Esophagus muscularis mucosa (tissue), 4 donors: ENCODE measurements at regions not wholly inside any gene's neighbourhood (a gene's known extent, or its start where the extent isn't known, plus 50 kb on each side); places are given as distances from the start of the nearest gene placed in this dataset.
"Not testable (repeated sequence)": the region's sequence is repeated elsewhere in the genome, so short reads cannot be mapped to it uniquely, and the experiment has no call there.

ENCODE experiments used
- DNase-seq: peaks from one replicate; pipeline ENCODE4 v3.0.0-alpha.2; 2017; ENCODE audit errors: extremely low spot score
- H3K27ac ChIP-seq, 4 donors: fragments of 200-600 bp; sonication (generic); replicated peaks in 1 of 4; 1 replicate in 3 of 4; 2 replicates in 1 of 4; pipeline ENCODE4 v1.5.1; 2016 to 2019; ENCODE audit warnings: mild to moderate bottlenecking in 1 of 4
- H3K27me3 ChIP-seq, 4 donors: fragments of 200-600 bp; sonication (generic); one replicate each; pipeline versions ENCODE4 v1.5.1 to v1.6.0; 2016 to 2019
- H3K36me3 ChIP-seq, 4 donors: fragments of 200-600 bp; sonication (generic); one replicate each; pipeline ENCODE4 v1.5.1; 2016 to 2019
- H3K4me1 ChIP-seq, 4 donors: fragments of 200-600 bp; sonication (generic); one replicate each; pipeline ENCODE4 v1.5.1; 2016 to 2019
- H3K4me3 ChIP-seq, 4 donors: fragments of 200-600 bp; sonication (generic); 1 replicate in 2 of 4; 2 replicates in 2 of 4; pipeline ENCODE4 v1.5.1; 2016 to 2019; ENCODE audit warnings: mild to moderate bottlenecking in 4 of 4, moderate library complexity in 1 of 4
- H3K9me3 ChIP-seq, 4 donors: fragments of 200-600 bp; sonication (generic); 1 replicate in 3 of 4; 2 replicates in 1 of 4; pipeline ENCODE4 v1.5.1; 2016 to 2019
- CTCF ChIP-seq, 3 experiments: fragments of 200-600 bp in 2 of 3; fragments of 450-650 bp in 1 of 3; sonication (generic) in 2 of 3; IDR thresholded peaks; one replicate each; pipeline ENCODE4 v1.5.1; 2017 to 2019; ENCODE audit warnings: antibody characterized with exemption in 3 of 3, mild to moderate bottlenecking in 2 of 3, moderate library complexity in 1 of 3
- EP300 ChIP-seq: sonication (generic); formaldehyde crosslinking; IDR thresholded peaks from one replicate; pipeline ENCODE4 v1.6.1; 2017; ENCODE audit warnings: antibody characterized with exemption
- POLR2A ChIP-seq: fragments of 450-650 bp; IDR thresholded peaks from one replicate; pipeline ENCODE4 v1.6.1; 2017; ENCODE audit warnings: antibody characterized with exemption, moderate library complexity, mild to moderate bottlenecking, low read depth
- POLR2AphosphoS5 ChIP-seq, 2 donors: sonication (generic); formaldehyde crosslinking; IDR thresholded peaks; one replicate each; pipeline ENCODE4 v1.6.1; 2017; ENCODE audit warnings: antibody characterized with exemption in 2 of 2
- WGBS: methylation state at CpG from one replicate; pipeline ENCODE4 v1.1.5; 2018; 5-methylcytosine and 5-hydroxymethylcytosine counted together
- intact Hi-C: fragments of 100-400 bp; cut with DNase I; formaldehyde crosslinking; loops from one replicate; pipeline ENCODE4 v1.15.1; 2023

- intact Hi-C loops, result no loop called here
- Histone ChIP-seq H3K4me1 (peaks cover 0 to 15% (median 10%) of the 10 kb centered on the region in 4 donors), H3K36me3 (no peaks in the 10 kb centered on the region), H3K27ac (no peak overlapping the region), H3K9me3 (no peaks in the 10 kb centered on the region), H3K27me3 (no peaks in the 10 kb centered on the region), H3K4me3 (no peak overlapping the region)
- TF ChIP-seq EP300 (no peak), CTCF (IDR thresholded peaks at IDR 0.05) (no peak), POLR2A (no peak), POLR2AphosphoS5 (IDR thresholded peaks at IDR 0.05) (no peak)
- 31% methylated on average over 7 of the region's 7 CpGs for WGBS
- no peak for DNase-seq
These were observed 202.1 kb upstream of the MYL2 start for GRCh38 chr12:111122458-111122878.

GRCh38 chr12:111121840-111122239 is 201.5 kb upstream of the MYL2 start:
- no peaks in the 10 kb centered on the region for H3K36me3 ChIP-seq
- no peak overlapping the region for H3K27ac ChIP-seq
- intact Hi-C loops, result no loop called here
- H3K4me3 ChIP-seq, result no peak overlapping the region
- DNase-seq, result no peak
- H3K27me3 ChIP-seq, result no peaks in the 10 kb centered on the region
- 39% methylated on average over 6 of the region's 6 CpGs for WGBS
- TF ChIP-seq POLR2AphosphoS5 (IDR thresholded peaks at IDR 0.05) (no peak), POLR2A (no peak), EP300 (no peak), CTCF (IDR thresholded peaks at IDR 0.05) (peak in 1 of 3 experiments; percentile 36)
- no peaks in the 10 kb centered on the region for H3K9me3 ChIP-seq
- peaks cover 0 to 15% (median 10%) of the 10 kb centered on the region in 4 donors for H3K4me1 ChIP-seq

GRCh38 chr12:111120578-111120977 is 200.2 kb upstream of the MYL2 start:
- Histone ChIP-seq H3K4me3 (no peak overlapping the region), H3K27ac (no peak overlapping the region), H3K4me1 (peaks cover 0 to 15% (median 10%) of the 10 kb centered on the region in 4 donors), H3K27me3 (no peaks in the 10 kb centered on the region), H3K9me3 (no peaks in the 10 kb centered on the region), H3K36me3 (no peaks in the 10 kb centered on the region)
- no peak for DNase-seq
- WGBS, result 73% methylated on average over 5 of the region's 5 CpGs
- no peak for TF ChIP-seq POLR2AphosphoS5 (IDR thresholded peaks at IDR 0.05)
- no peak for TF ChIP-seq POLR2A
- TF ChIP-seq EP300, result no peak
- no peak for TF ChIP-seq CTCF (IDR thresholded peaks at IDR 0.05)
- intact Hi-C loops, result no loop called here

- Histone ChIP-seq H3K4me1 (peaks cover 0 to 7% (median 6%) of the 10 kb centered on the region in 4 donors), H3K27me3 (no peaks in the 10 kb centered on the region), H3K9me3 (no peaks in the 10 kb centered on the region), H3K36me3 (no peaks in the 10 kb centered on the region), H3K4me3 (no peak overlapping the region), H3K27ac (no peak overlapping the region)
- WGBS, result 89% methylated on average over 1 of the region's 1 CpG
- DNase-seq, result no peak
- TF ChIP-seq POLR2A, result no peak
- no peak for TF ChIP-seq POLR2AphosphoS5 (IDR thresholded peaks at IDR 0.05)
- no peak for TF ChIP-seq EP300
- no peak for TF ChIP-seq CTCF (IDR thresholded peaks at IDR 0.05)
- intact Hi-C loops, result no loop called here
These were observed 196.6 kb upstream of the MYL2 start for GRCh38 chr12:111117017-111117416.

GRCh38 chr12:111113313-111113712 is 192.9 kb upstream of the MYL2 start:
- DNase-seq, H3K9me3 ChIP-seq, H3K4me1 ChIP-seq, intact Hi-C loops, H3K27ac ChIP-seq, H3K4me3 ChIP-seq, H3K36me3 ChIP-seq, H3K27me3 ChIP-seq: not testable (repeated sequence)
- 81% methylated on average over 3 of the region's 3 CpGs for WGBS
